ENCODE measurements at regions not wholly inside any gene's neighbourhood (a gene's known extent, or its start where the extent isn't known, plus 50 kb on each side); places are given as distances from the start of the nearest gene placed in this dataset.

DNA sequence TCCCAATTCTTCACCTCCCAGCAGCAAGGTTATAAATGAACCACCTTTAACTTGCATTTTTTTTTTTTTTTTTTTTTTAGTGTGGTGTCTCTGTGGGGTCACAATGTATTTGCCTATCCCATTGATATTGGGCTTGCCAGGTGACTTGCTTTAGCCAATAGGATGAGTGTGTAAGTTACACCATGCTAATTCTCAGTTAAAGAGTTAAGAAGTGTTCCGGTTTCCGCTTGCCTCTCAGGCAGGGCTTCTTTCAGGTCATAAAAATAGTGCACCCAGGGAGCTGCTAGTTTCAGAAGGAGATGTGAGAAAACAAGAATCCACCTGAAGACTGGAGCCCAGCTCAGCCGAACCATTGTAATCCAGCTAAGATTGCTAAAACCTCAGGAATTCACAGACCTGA is 84.2 kb upstream of the PTPRD start:
- Mint-ChIP-seq H3K4me3 (ENCODE audit: unreplicated experiment) (no peak overlapping the region), H3K27ac (ENCODE audit: unreplicated experiment) (no peak overlapping the region), H3K4me1 (ENCODE audit: unreplicated experiment) (no peaks in the 10 kb centered on the region)

DNA sequence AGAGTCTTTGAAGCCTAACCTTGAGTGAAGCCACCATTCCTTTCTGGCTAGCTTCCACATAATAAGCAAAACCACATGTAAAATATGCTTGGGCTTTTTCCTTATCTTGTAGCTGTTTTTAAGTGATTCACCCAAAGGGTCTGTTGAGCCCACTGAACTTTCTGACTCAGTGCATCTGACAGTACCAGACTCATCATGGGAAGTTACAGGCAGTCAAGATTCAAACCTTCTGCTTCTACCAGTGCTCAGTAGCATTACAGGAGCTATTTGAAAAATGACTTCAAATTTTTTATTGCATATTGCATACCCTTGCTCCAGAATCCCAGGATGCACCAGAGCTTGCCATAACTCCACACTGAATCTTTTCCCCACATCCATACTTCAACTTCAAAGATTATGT is 87.5 kb upstream of the PTPRD start:
- Mint-ChIP-seq H3K27me3 (ENCODE audit: unreplicated experiment) (no peaks in the 10 kb centered on the region), H3K27ac (ENCODE audit: unreplicated experiment) (no peak overlapping the region), H3K4me1 (ENCODE audit: unreplicated experiment) (no peaks in the 10 kb centered on the region), H3K9me3 (ENCODE audit: unreplicated experiment) (no peaks in the 10 kb centered on the region), H3K36me3 (ENCODE audit: low read depth, unreplicated experiment) (no peaks in the 10 kb centered on the region), H3K4me3 (ENCODE audit: unreplicated experiment) (no peak overlapping the region)
- TF ChIP-seq, protein P1, sequence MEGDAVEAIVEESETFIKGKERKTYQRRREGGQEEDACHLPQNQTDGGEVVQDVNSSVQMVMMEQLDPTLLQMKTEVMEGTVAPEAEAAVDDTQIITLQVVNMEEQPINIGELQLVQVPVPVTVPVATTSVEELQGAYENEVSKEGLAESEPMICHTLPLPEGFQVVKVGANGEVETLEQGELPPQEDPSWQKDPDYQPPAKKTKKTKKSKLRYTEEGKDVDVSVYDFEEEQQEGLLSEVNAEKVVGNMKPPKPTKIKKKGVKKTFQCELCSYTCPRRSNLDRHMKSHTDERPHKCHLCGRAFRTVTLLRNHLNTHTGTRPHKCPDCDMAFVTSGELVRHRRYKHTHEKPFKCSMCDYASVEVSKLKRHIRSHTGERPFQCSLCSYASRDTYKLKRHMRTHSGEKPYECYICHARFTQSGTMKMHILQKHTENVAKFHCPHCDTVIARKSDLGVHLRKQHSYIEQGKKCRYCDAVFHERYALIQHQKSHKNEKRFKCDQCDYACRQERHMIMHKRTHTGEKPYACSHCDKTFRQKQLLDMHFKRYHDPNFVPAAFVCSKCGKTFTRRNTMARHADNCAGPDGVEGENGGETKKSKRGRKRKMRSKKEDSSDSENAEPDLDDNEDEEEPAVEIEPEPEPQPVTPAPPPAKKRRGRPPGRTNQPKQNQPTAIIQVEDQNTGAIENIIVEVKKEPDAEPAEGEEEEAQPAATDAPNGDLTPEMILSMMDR (IDR thresholded peaks at IDR 0.05; ENCODE audit: unreplicated experiment): no peak
- no peak for DNase-seq (ENCODE audit: low spot score)

More for the DNA sequence above, 84.2 kb upstream of the PTPRD start:
- no peaks in the 10 kb centered on the region for H3K27me3 Mint-ChIP-seq (ENCODE audit: unreplicated experiment)
- H3K36me3 Mint-ChIP-seq (ENCODE audit: low read depth, unreplicated experiment): no peaks in the 10 kb centered on the region
- TF ChIP-seq, protein P1 (IDR thresholded peaks at IDR 0.05; ENCODE audit: unreplicated experiment): no peak
- no peaks in the 10 kb centered on the region for H3K9me3 Mint-ChIP-seq (ENCODE audit: unreplicated experiment)
- DNase-seq (ENCODE audit: low spot score): no peak

- Mint-ChIP-seq H3K36me3 (ENCODE audit: low read depth, unreplicated experiment) (no peaks in the 10 kb centered on the region), H3K9me3 (ENCODE audit: unreplicated experiment) (no peaks in the 10 kb centered on the region), H3K4me1 (ENCODE audit: unreplicated experiment) (no peaks in the 10 kb centered on the region), H3K27me3 (ENCODE audit: unreplicated experiment) (no peaks in the 10 kb centered on the region), H3K27ac (ENCODE audit: unreplicated experiment) (no peak overlapping the region), H3K4me3 (ENCODE audit: unreplicated experiment) (no peak overlapping the region)
- no peak for DNase-seq (ENCODE audit: low spot score)
- TF ChIP-seq, protein P1 (IDR thresholded peaks at IDR 0.05; ENCODE audit: unreplicated experiment): no peak
Measured at GRCh38 chr9:10700915-10701314, 88.1 kb upstream of the PTPRD start.

DNA sequence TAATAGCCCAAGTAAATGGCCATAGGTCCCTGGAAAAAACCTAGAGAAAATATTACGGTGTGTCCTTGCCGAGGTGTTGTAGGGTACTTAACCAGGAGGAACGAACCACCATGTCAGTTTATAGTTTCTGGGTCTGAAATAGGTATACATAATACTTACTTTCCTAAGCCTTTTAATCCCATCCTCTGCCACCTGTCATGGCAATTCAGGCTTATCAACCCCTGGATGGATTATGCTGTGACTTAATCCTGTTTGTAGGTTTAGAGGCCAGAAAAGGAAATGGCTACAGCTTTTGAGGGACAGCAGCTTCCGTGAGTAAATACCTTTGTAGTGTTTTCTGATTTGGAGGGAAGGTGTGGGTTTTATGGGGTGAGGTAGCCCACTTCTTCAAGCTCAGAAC is 89.1 kb upstream of the PTPRD start:
- H3K9me3 Mint-ChIP-seq (ENCODE audit: unreplicated experiment): no peaks in the 10 kb centered on the region
- H3K36me3 Mint-ChIP-seq (ENCODE audit: low read depth, unreplicated experiment): no peaks in the 10 kb centered on the region
- H3K4me3 Mint-ChIP-seq (ENCODE audit: unreplicated experiment): no peak overlapping the region
- DNase-seq (ENCODE audit: low spot score): no peak
- H3K27me3 Mint-ChIP-seq (ENCODE audit: unreplicated experiment): no peaks in the 10 kb centered on the region
- no peaks in the 10 kb centered on the region for H3K4me1 Mint-ChIP-seq (ENCODE audit: unreplicated experiment)
- no peak overlapping the region for H3K27ac Mint-ChIP-seq (ENCODE audit: unreplicated experiment)
- TF ChIP-seq, protein P1 (IDR thresholded peaks at IDR 0.05; ENCODE audit: unreplicated experiment): no peak

- TF ChIP-seq, protein P1 (IDR thresholded peaks at IDR 0.05; ENCODE audit: unreplicated experiment): no peak
- no peak overlapping the region for H3K27ac Mint-ChIP-seq (ENCODE audit: unreplicated experiment)
- H3K4me3 Mint-ChIP-seq (ENCODE audit: unreplicated experiment): no peak overlapping the region
- H3K4me1 Mint-ChIP-seq (ENCODE audit: unreplicated experiment): no peaks in the 10 kb centered on the region
- H3K27me3 Mint-ChIP-seq (ENCODE audit: unreplicated experiment): no peaks in the 10 kb centered on the region
- H3K9me3 Mint-ChIP-seq (ENCODE audit: unreplicated experiment): no peaks in the 10 kb centered on the region
- no peaks in the 10 kb centered on the region for H3K36me3 Mint-ChIP-seq (ENCODE audit: low read depth, unreplicated experiment)
- no peak for DNase-seq (ENCODE audit: low spot score)
Measured at GRCh38 chr9:10703139-10703538, 90.3 kb upstream of the PTPRD start.
